Stimulated activated CD8-positive, alpha-beta memory T cell treated with anti-CD3 and anti-CD28 coated beads, Interleukin-4, amount 100 ng/mL, for 1 hour (primary cell): ENCODE measurements at regions not wholly inside any gene's neighbourhood (a gene's known extent, or its start where the extent isn't known, plus 50 kb on each side); places are given as distances from the start of the nearest gene placed in this dataset.
"Not testable (repeated sequence)": the region's sequence is repeated elsewhere in the genome, so short reads cannot be mapped to it uniquely, and the experiment has no call there.

Experiments
- DNase-seq, 2 donors: peaks; one replicate each; pipeline ENCODE4 v3.0.0-alpha.2; 2020; ENCODE audit warnings: low read depth in 2 of 2, low spot score in 1 of 2

DNA sequence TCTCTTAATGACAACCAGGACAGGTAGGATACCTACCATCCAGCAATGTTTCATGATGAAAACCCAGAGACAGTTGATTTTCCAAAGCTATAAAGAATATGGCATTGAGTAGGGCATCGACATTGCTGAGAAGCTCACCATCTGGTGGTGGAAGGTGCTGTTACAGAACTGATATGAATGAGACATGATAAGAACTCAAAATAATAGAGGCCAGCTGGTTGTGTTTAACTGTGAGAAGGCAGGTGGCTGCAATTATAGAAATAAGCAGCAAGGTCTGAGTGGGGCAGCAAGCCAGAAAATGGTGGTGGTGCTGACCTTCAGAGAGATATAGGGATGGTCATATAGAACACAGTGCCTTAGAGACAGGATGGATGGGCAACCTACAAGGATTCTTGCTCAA is 449.7 kb downstream of the BTG1 start:
- no peak for DNase-seq

DNA sequence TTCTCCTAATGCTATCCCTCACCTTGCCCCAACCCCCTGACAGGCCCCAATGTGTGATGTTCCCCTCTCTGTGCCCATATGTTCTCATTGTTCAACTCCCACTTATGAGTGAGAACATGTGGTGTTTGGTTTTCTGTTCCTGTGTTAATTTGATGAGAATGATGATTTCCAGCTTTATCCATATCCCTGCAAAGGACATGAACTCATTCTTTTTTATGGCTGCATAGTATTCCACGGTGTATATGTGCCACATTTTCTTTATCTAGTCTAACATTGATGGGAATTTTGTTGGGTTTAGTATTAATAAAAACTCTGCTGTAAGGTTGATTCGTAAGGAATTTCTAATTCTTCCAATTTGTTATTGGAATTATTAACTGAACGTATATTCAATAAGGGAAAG is 450.2 kb downstream of the BTG1 start:
- DNase-seq, result not testable (repeated sequence)

- no peak for DNase-seq
These were observed 455.1 kb downstream of the BTG1 start for GRCh38 chr12:91690531-91690930.

GRCh38 chr12:91687052-91688017 is 458.3 kb downstream of the BTG1 start:
- DNase-seq, result no peak

DNA sequence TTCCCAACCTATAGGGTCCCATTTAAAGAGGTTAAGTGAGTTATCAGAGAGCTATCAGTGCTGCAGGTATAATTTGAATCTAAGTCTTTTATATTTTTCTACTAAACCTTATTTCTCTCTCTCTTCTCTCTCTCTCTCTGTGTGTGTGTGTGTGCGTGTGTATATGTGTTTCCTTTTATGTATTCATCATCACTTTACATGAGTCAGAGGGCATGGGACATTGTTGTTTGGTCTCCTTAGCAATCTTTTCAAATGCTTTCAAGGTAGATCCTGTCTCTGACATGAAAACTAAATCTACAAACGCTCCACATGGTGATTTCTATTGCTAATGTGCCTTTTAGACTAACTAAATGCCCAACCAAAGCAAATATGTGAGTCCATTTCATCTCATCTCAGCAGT is 459.7 kb downstream of the BTG1 start:
- DNase-seq, result no peak

- DNase-seq, result no peak
These were observed 463.9 kb downstream of the BTG1 start for GRCh38 chr12:91681751-91682150.

DNA sequence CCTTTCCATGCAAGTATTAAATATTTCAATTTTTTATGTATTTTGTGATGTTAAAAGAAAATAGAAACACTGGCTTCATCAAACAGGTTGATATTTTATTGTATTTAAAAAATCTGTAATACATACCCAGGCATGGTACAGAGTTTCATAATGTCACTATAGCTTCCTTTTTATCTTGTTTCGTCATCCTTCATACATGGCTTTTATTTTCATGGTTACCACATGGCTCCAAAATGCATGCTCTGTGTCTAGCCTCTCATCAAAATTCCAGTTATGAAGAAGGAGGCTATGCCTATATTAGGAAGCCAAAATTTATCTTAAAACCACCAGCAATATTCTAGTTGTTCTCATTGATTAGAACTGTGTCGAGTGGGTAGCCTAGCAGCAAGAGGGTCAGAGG is 464.8 kb downstream of the BTG1 start:
- no peak for DNase-seq

GRCh38 chr12:91677556-91677955 is 468.1 kb downstream of the BTG1 start:
- no peak for DNase-seq

GRCh38 chr12:91675401-91675800 is 470.2 kb downstream of the BTG1 start:
- no peak for DNase-seq

DNA sequence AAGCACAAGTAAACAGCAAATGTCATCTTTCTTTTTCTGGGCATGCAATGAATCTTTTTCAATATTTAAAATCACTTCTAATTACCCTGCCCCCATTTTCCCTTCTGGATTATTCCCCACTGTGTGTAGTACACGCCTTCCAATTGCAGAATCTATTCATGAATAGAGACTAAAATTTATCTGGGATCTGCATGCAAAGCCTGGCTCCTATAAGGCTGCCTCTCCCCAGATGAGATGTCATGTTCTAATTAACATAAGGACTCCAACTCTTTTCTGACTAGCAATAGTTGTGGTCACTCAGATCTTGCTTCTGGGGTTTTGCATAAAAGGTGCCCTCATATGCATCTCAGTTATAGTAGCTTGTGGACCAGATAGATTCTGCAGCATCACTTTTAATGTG is 473.5 kb downstream of the BTG1 start:
- DNase-seq, result no peak

DNA sequence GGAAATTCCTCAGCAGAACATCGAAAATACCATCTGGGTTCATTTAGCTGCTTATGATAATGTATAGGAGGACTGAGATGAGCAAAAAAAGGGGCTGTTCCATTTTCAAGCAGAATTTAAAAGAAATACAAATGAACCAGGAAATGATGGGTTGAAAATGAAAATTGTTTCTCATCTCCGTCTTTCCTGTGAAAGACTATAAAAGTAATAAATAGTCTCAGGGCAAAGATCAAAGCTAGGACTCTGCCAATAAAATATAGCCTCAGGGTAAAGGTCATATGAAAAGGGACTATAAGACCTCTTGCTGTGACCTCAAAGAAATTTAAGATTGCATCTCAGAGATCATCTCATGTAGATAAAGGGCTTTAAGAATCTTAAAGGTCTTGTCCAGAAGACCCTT is 478.0 kb downstream of the BTG1 start:
- no peak for DNase-seq

DNA sequence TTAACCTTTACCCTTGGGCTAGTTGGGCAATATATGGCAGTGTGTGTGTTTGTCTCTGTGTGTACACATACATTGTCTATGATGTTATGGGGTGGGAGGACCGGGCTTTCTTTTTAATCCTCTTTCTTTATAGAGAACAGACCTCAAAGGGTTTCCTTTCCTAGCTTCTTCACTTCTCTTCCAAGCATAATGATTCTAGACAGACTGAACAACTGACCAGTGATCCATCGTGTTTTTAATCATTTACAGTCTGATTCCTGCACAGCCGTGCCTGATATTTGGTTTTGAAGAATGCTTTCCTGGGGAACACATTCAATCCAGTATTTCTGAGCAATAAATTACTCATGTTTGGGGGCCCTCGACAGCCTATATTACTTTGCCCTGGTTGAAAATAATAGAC is 481.1 kb upstream of the DCN start:
- no peak for DNase-seq

GRCh38 chr12:91663310-91663709 is 480.7 kb upstream of the DCN start:
- DNase-seq, result no peak

GRCh38 chr12:91662021-91662420 is 479.4 kb upstream of the DCN start:
- DNase-seq, result no peak

DNA sequence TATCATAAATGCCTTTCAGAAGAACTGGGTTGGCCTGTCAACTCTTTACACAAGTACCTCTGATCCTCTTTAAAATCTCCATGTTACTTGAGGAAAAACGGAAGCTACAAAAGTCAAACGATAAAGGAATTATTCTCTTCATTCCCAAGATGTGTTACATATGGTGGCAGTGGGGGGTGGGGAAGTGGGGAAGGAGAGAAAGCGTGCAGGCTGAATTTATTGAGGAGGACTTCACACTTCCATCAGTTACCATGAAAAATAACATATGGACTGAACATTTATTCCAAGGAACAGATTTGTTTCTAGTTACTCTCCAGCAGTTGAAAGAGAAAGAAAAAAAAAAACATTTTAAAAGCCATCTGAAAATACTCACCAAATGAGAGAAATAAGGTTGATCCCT is 474.4 kb upstream of the DCN start:
- no peak for DNase-seq

- DNase-seq, result no peak
These were observed 473.3 kb upstream of the DCN start for GRCh38 chr12:91655966-91656365.

GRCh38 chr12:91654087-91654486 is 471.5 kb upstream of the DCN start:
- DNase-seq, result no peak

DNA sequence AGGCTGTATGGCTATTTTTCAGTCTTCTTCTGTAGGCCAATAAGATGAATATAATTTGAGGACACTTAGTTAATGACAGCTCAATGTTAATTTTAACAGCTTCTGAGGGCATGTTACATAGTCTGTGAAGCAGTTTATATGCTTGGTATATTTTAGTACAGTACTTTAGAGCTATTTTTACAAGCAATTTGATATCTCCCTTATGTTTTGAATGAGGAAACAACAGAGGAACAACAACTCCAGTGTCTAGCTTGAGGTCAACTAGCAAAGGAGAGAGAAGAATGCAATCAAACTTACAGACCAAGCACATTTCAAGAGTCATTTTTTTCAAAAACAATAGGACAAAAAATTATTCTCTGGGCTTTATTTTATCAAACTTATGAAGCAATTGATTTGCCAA is 469.1 kb upstream of the DCN start:
- no peak for DNase-seq

- no peak for DNase-seq
These were observed 461.1 kb upstream of the DCN start for GRCh38 chr12:91643763-91644162.

- DNase-seq, result no peak
These were observed 457.4 kb upstream of the DCN start for GRCh38 chr12:91640021-91640420.

DNA sequence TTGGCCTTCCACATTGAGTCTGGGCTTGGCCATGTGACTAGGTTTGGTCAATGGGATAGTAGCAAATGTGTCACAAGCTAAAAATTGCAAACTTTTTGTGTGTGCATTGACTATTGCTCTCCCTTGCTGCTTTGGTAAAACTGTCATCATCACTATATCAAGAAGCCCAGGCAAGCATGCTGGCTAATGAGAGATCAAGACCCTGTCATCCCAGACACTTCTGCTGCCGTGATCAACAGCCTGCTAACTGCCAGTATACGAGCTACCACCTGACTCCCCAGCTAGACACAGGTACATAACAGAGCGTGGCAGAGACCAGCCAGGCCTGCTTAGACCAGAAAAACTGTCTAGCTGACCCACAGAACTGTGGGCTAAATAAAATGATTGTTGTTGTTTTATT is 456.7 kb upstream of the DCN start:
- DNase-seq, result no peak

DNA sequence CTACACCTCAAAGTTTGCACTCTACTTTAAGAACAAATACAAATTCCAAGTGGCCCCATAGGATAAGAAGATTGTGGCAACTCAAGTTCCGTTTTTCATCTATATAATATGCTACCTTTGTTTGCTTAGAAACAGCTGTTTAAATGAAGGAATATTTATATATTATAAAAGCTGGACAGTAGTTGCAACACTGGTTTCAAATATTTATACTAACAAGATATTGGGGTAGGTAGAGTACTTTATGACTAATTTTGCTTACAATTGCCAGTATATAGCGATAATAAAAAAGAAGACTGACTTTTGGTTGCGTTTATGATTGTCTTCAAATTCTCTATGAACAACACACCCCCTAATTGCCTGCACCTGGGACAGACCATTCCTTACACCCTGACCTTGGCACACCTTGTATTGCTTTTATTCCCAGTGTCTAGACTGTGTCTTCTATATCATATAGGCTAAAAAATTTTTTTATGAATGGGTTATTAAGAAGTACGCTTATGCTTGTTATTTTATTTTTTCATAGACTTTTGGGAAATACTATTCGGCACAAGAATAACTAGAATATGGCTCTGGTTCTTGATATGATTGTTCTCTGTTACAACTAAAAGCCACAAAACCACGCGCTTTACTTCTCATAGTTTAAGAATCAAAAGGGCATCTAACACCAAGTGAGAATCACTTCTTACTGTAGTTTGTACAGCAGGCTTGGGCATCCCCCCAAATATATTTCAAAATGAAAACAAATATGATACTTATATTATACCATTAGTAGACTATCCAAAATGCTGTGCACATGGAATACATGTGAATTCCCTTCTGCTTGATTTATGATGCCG is 455.4 kb upstream of the DCN start:
- DNase-seq, result no peak
